Anterior cingulate cortex (tissue), 58 donors: ENCODE measurements at regions not wholly inside any gene's neighbourhood (a gene's known extent, or its start where the extent isn't known, plus 50 kb on each side); places are given as distances from the start of the nearest gene placed in this dataset.

Source experiments
- DNase-seq, 58 donors: peaks; one replicate each; lab custom pipeline; 2025; lab: John Stamatoyannopoulos, UW

- peak in 31 of 58 donors; percentile 13 to 78 (median 42) for DNase-seq
These were observed 165.0 kb upstream of the SULF2 start for GRCh38 chr20:47950124-47950912.

- no peak for DNase-seq
These were observed 163.9 kb upstream of the SULF2 start for GRCh38 chr20:47949230-47949629.

DNA sequence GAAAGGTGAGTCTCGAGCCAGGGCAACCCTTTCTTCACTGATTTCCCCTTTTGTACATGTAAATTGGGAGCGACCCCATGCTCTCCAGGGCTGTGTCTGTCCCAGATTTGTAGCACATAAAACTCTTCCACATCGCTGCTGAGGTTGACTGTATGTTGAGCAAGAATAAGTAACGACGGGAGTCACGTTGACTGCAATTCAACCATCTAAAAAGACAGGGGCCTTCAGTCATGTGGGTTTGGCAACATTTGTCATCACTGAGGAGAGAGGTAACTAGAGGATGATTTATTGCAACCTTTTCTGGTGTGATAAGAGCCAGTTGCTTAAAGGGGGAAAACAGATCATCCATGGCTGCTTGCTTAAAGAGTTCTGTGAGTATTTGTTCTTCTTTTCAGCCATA lies 159.4 kb upstream of the SULF2 start:
- no peak for DNase-seq

DNA sequence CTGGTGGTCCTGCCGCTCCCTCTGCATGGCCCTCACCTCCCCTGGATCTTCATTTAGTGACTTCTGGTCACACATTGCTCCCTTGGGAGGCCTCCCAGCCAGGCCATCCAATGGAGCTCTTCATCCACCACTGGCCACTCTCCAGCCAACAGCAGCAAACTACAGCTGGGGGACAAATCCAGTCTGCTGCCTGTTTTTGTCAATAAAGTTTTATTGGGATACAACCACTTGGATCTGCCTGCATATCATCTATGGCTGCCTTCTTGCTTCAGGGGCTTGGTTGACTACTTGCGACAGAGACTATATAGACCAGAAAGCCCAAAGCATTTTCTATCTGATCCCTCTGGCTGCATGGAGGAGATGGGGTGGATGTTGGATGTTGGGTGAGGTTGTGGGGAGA lies 156.6 kb upstream of the SULF2 start:
- no peak for DNase-seq

DNA sequence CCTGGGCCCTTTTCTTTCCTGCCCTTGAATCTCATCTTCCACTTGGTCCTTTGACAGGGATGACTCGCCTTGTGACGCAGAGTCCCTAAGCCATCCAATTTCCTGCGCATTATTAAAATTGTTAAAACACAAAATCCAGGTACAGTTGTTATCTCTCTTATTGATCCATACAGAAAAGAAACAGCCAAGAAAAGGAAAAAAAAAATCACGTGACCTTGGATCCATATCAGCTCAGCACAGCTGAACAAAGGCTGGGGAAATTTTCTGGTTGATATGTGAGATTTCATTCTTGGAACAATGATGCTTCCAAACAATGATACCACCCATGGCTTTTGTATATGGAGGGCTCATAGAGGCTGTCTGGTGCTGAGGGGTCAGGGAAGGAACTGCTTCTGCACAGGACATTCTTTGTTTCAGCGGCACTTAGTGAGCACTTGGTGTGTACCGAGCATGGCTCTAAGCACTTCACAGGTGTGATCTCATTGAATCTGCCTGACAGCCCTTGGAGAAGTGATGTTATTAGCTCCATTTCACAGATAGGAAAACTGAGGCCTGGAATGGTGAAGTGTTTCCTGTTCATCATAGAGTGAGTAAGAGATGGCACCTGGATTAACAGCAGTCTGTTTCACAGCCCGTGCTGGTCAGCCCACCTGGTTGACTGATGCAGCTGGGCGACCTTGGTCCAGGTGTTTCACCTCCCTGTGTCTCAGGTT lies 155.0 kb upstream of the SULF2 start:
- DNase-seq: no peak

GRCh38 chr20:47936612-47937011 lies 151.3 kb upstream of the SULF2 start:
- DNase-seq: no peak

DNA sequence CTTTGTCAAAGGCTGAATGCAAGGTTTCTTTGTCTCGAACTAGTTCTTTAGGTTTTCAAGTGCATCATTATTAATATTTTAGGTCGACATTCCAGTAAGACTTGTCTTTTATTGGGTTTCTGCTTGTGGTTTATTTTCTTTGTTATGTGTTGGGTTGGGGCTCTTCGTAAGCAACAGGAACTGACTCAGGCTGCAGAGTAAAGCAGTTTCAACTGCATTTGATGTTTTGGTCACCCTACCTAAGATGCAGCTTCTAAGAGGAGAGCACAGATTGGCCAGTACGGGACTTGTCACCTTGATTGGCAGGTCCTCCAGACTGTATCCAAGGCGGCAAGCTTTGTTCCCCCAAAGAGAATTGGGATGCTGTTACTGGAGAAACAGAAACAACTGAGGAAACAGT lies 149.5 kb upstream of the SULF2 start:
- DNase-seq: no peak

- DNase-seq: no peak
These were observed 146.2 kb upstream of the SULF2 start for GRCh38 chr20:47931443-47931842.

- no peak for DNase-seq
These were observed 145.7 kb upstream of the SULF2 start for GRCh38 chr20:47931002-47931401.

DNA sequence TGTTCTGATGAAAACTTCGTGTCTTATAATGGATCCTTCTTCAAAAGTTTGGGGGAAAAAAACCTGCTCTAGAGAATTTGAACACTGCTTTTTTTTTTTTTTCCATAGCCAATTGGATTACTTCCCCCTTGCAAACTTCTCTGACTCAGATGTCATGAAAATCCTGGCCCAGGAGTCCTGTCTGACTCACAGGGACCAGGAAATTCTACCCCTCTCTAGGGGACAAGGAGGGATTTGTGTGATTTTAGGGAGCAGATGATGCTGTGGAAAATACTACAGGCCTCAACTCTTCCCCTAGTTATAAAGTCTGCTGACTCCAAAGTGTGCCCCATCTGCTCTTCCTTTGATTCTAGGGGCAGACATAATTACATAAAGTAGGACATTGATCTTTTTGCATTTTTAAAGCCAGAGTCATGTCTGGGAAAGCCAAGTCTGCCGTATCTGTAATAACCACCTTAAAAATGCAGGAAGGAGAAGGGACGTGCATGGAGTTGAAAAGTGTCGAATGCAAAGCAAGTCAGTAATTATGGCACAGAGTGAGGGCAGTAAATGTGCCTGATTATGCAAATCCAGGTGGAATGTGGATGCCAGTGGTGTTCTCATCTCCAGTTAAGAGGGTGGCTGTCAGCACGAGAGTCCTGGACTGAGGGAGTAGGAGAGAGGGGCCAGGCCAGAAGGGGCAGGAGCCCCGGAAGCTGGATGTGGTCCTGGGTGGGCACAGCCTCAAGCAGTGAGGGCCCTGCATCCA lies 144.3 kb upstream of the SULF2 start:
- DNase-seq: no peak

- DNase-seq: no peak
These were observed 142.7 kb upstream of the SULF2 start for GRCh38 chr20:47927944-47928343.

DNA sequence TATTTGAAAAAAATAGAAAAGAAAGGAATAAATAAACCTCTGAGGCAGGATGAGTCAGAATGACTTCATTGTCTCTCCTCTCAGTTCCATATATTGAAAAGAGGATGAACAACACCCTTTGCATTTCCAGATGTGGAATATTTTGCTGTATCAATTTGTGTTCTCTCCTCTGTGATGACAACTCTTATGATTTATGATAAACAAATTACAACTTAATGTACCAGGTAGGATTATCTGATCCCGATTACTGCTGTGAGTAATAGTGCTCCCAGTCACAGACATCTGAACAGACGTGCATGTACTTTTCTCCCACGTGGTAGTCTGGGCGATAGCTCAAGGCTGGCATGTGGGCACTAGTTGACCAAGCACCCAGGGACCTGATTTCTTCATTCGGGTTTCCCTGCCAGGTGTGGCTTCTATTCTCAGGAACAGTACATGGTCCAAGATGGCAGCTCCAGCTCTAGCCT lies 142.1 kb upstream of the SULF2 start:
- no peak for DNase-seq

DNA sequence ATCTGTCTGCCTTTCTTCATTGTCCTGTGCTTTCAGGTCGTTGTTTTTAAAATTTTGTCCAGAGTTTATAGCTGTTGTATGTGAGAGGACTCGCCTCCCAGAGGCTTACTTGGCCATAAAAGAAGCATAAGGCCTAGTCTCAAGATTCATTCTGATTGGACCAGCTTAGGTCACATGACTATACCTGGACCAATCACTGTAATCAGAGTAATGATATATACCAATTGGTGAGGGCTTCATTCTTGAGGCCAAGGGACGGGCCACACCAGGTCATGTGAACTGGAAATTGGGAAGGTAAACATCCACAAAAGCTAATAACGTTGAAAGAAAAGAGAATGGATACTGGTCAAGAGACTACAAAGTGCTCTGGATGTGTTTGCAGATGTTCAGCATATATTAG lies 141.4 kb upstream of the SULF2 start:
- no peak for DNase-seq

- no peak for DNase-seq
These were observed 140.3 kb upstream of the SULF2 start for GRCh38 chr20:47925593-47925992.

DNA sequence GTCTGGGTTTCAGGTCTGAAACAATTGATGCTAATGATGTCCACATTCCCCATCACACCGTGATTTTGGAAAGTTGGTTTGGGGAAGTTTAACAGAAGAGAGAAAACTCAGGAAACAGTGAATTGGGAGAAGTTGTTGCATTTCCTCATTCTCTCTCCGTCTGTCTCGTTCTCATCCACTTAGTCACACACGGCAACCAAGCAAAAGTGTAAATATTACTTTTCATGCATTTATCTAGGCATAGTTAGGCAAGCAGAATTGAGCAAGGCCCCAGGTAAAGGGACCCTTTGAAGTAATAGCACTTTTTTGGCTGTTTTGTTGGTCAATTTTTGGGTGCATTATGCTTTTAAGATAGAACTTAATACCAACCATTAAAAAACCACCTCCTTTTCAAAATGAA lies 137.0 kb upstream of the SULF2 start:
- DNase-seq: no peak

DNA sequence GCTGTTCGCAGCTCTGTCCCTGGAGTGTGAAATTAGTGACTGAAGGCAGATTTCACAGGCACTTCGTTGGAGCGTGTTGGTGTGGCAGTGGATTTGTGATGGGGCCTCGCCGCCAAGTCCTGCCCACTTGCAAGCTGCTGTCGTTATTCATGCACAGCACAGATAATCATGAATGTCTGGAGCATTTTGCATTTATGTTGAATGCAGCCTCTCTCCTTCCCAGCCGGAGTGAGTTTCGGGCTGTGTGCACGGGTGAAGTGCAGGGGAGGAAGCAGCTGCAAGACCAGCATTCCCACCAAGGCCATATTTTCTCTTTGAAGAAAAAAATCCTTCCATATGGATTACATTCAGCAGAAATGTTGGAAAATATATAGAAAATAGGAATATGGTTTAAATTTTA lies 136.5 kb upstream of the SULF2 start:
- DNase-seq: peak in 8 of 58 donors; percentile 2 to 54 (median 5)

DNA sequence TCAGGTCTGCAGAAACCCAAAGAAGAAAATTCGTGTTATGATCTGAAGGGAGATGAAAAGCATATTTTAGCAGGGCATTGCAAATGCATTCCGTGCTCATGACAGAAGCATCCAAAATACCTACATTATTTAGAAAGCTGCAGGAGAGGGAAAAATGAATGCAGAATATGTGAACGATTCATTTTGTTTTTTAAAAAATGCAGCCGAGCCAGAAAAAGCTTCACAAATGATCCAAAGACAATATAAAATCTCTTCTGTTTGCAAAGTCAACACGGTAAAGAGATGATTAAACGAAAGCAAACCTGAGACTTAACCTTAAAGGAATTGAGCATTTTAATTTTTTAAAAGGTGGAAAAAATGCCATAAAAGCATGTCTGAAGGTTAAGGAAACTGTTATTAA lies 136.1 kb upstream of the SULF2 start:
- DNase-seq: no peak

GRCh38 chr20:47917549-47918070 lies 132.3 kb upstream of the SULF2 start:
- DNase-seq: no peak

DNA sequence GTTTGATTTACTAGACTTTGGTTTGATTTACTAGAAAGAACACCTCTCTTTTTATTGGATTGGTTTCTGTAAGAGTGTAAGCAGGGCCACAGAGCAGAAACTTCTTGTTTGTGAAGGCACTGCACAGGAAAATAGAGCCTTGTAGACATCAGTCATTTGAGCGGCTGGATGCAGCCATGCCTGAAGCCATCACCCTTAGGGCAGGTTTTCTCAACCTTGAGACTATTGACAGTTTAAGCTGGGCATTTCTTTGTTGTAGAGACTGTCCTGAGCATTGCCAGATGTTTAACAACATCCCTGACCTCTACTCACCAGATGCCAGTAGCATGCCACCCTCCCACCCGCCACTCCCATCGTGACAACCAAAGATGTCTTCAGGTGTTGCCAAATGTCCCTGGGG lies 130.2 kb upstream of the SULF2 start:
- no peak for DNase-seq

GRCh38 chr20:47914792-47915191 lies 129.5 kb upstream of the SULF2 start:
- DNase-seq: no peak
